ENCODE measurements at regions not wholly inside any gene's neighbourhood (a gene's known extent, or its start where the extent isn't known, plus 50 kb on each side); places are given as distances from the start of the nearest gene placed in this dataset.

DNA sequence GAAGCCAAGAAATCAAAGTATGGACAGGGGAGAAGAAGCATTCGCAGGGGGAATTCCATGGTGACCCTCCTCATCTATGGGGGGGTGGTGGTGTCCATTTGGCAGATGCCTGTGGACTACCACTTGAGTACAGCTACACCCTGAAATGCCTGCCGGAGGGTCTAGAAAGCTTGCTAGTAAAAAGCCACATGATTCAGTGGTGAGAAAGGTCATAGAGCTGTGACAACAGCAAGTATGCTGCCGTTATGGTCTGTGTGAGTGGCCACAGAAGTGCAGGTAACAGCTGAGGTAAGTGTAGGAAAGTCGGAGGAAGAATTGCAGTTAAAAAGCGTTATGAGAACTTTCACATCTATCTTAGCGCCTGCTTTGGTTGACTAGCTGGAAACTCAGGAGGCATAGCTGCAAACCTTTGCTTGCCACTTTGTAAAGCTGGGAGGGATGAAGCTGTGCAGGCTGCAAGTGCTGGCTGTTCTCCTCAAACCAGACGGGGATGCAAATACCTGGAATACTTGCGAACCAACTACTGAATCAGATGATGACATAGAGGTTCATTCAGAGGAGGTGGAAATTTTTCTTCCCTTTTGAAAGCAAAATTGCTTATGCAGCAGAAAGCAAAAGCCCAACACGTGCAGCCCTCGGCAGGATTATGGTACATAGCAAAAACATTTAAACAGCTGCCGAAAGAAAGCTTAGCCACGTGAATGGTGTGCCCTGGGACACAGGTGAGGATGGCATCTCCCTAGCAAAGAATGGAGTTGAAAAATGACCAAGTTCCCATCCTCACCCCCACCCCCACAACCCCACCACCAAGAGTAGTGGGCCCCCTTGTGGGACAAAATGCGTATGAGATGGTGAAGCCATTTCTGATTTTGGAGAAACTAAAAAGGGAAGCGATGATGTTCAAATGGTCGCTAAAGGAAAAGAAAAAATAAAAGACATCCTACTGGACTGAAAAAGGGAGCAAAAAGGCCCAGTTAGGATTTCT lies 287.0 kb downstream of the RERGL start:
- ATAC-seq: no peak
- Histone ChIP-seq H3K4me1 (no peaks in the 10 kb centered on the region), H3K27me3 (no peaks in the 10 kb centered on the region), H3K27ac (no peak overlapping the region), H3K36me3 (no peaks in the 10 kb centered on the region), H3K4me3 (no peak overlapping the region), H3K9me3 (peaks cover 0 to 12% (median 0%) of the 10 kb centered on the region in 12 donors)
- no peak for DNase-seq
- TF ChIP-seq, protein P1, sequence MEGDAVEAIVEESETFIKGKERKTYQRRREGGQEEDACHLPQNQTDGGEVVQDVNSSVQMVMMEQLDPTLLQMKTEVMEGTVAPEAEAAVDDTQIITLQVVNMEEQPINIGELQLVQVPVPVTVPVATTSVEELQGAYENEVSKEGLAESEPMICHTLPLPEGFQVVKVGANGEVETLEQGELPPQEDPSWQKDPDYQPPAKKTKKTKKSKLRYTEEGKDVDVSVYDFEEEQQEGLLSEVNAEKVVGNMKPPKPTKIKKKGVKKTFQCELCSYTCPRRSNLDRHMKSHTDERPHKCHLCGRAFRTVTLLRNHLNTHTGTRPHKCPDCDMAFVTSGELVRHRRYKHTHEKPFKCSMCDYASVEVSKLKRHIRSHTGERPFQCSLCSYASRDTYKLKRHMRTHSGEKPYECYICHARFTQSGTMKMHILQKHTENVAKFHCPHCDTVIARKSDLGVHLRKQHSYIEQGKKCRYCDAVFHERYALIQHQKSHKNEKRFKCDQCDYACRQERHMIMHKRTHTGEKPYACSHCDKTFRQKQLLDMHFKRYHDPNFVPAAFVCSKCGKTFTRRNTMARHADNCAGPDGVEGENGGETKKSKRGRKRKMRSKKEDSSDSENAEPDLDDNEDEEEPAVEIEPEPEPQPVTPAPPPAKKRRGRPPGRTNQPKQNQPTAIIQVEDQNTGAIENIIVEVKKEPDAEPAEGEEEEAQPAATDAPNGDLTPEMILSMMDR (IDR thresholded peaks at IDR 0.05): no peak
- TF ChIP-seq POLR2A (IDR thresholded peaks at IDR 0.05): no peak
- 70 to 80% (median 75%) methylated on average over 15 of the region's 15 CpGs for WGBS, 4 donors
- intact Hi-C loops (cut with DNase I): no loop called here

DNA sequence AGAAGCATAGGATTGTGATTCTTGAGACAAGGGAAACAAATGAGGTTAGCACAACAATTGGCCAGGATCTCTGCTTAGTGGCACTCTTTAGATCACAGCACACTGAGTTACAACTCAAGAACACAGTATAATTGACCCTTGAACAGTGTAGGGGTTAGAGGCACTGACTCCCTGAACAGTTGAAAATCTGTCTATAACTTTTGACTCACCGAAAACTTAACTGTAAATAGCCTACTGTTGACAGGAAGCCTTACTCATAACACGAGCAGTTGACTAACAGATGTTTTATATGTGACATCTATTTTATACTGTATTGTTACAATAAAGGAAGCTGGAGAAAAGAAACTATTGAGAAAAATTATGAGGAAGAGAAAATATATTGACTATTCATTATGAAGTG lies 296.1 kb downstream of the RERGL start:
- Histone ChIP-seq H3K9me3 (peaks cover 0 to 6% (median 0%) of the 10 kb centered on the region in 12 donors), H3K4me1 (no peaks in the 10 kb centered on the region), H3K36me3 (no peaks in the 10 kb centered on the region), H3K27me3 (no peaks in the 10 kb centered on the region), H3K27ac (no peak overlapping the region), H3K4me3 (no peak overlapping the region)
- DNase-seq (no peak), ATAC-seq (no peak)
- intact Hi-C loops (cut with DNase I): loop anchor here in 1 of 10 donors (5.0 kb wide), 1 partner anchor 68 kb away; no protein-coding TSS in a partner anchor
- WGBS, 4 donors: 45 to 56% (median 52%) methylated on average over 2 of the region's 2 CpGs
- TF ChIP-seq, protein P1 (IDR thresholded peaks at IDR 0.05): no peak
- TF ChIP-seq POLR2A (IDR thresholded peaks at IDR 0.05): no peak

DNA sequence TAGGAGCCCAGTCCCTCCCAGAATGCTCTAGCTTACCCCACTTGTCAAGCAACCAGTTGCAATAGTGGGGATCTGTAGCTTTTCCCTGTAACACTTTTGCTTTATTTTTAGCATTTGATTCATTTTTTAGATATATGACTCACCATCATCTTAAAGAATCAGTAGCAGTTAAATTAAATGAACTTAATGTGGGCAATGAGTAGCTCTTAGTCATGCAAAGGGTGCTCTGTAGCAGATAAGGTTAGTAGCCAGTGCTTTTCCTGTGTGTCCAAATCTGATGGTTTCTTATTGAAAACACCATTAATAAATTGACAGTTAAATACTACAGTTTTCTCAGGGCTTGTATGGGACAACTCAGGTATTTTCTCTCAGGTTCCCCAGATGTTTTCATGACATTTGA lies 311.8 kb downstream of the RERGL start:
- TF ChIP-seq, protein P1 (IDR thresholded peaks at IDR 0.05): no peak
- no peak for TF ChIP-seq POLR2A (IDR thresholded peaks at IDR 0.05)

DNA sequence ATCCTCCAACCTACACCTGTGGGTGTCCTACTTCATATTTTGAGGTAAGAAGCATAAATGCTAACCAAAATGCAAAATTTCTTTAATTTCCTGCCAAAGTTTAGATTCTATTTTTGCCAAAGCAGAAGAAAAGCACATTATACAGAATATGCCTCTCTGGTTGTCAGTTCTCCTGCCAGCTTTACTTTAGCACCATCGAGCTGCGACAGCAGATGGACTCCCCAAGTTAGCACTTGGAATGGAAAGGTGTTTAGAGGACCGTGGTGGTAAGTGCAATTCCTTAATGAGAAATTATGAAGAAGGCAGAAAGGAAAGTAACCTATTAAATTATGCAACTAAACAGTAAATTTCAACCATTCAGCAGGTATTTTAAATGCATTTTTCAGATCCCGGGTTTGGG lies 326.6 kb downstream of the RERGL start:
- Histone ChIP-seq H3K36me3 (no peaks in the 10 kb centered on the region), H3K27me3 (no peaks in the 10 kb centered on the region), H3K4me1 (no peaks in the 10 kb centered on the region), H3K27ac (no peak overlapping the region), H3K9me3 (peaks cover 0 to 23% (median 0%) of the 10 kb centered on the region in 12 donors), H3K4me3 (no peak overlapping the region)
- DNase-seq: no peak
- intact Hi-C loops (cut with DNase I): loop anchor here in 2 of 10 donors (5.0 kb wide), 1 partner anchor 89 kb away; no protein-coding TSS in a partner anchor
- WGBS, 4 donors: 82 to 87% (median 85%) methylated on average over 4 of the region's 4 CpGs
- TF ChIP-seq, protein P1 (IDR thresholded peaks at IDR 0.05): no peak
- no peak for TF ChIP-seq POLR2A (IDR thresholded peaks at IDR 0.05)
- ATAC-seq: no peak

More for the DNA sequence above, 311.8 kb downstream of the RERGL start:
- peaks cover 0 to 21% (median 0%) of the 10 kb centered on the region in 12 donors for H3K9me3 ChIP-seq
- H3K4me3 ChIP-seq: no peak overlapping the region
- no peaks in the 10 kb centered on the region for H3K36me3 ChIP-seq
- no peak for DNase-seq
- intact Hi-C loops (cut with DNase I): loop anchor here in 8 of 10 donors (5.0 kb wide), 4 partner anchors 84 to 104 kb away; no protein-coding TSS in a partner anchor
- H3K4me1 ChIP-seq: no peaks in the 10 kb centered on the region
- no peaks in the 10 kb centered on the region for H3K27me3 ChIP-seq
- no peak overlapping the region for H3K27ac ChIP-seq
- no peak for ATAC-seq
